ENCODE measurements at regions not wholly inside any gene's neighbourhood (a gene's known extent, or its start where the extent isn't known, plus 50 kb on each side); places are given as distances from the start of the nearest gene placed in this dataset.
"Not testable (repeated sequence)": the region's sequence is repeated elsewhere in the genome, so short reads cannot be mapped to it uniquely, and the experiment has no call there.

DNA sequence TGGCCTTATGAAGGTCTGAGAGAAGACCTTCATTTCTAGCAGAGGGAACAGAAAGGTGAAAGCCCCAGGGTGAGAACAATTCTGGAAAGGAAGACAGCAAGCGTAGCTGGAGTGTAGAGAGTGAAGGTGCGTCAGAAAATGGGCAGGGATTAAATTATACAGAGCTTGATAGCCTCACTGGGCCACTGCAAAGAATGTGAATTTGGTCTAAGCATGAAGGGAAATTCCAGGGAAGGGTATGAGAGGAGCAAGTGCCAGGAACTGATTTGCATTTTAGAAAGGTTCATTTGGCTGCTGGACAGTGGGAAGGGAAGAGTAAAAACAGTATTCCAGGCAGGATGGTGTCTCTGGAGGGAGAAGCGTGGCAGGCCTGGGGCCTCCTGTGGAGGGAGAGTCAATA lies 274.1 kb upstream of the ASIC2 start:
- Histone ChIP-seq H3K4me1 (ENCODE audit: control insufficient read depth, insufficient read depth, low read length) (no peaks in the 10 kb centered on the region), H3K4me3 (ENCODE audit: low read length) (no peak overlapping the region), H3K27ac (ENCODE audit: low read length) (no peak overlapping the region), H3K27me3 (ENCODE audit: control insufficient read depth, insufficient read depth) (no peaks in the 10 kb centered on the region), H3K9me3 (ENCODE audit: control insufficient read depth, low read length) (no peaks in the 10 kb centered on the region)
- no peak for DNase-seq
- intact Hi-C loops (cut with DNase I): no loop called here
- whole genome bisulfite sequencing: 72% methylated on average over 3 of the region's 3 CpGs
- no peak for ATAC-seq

GRCh38 chr17:33572615-33573014 lies 279.5 kb upstream of the ASIC2 start:
- no peak for DNase-seq
- intact Hi-C loops (cut with DNase I): no loop called here
- ATAC-seq: no peak
- WGBS: 66% methylated on average over 3 of the region's 3 CpGs
- Histone ChIP-seq H3K4me1 (ENCODE audit: control insufficient read depth, insufficient read depth, low read length) (no peaks in the 10 kb centered on the region), H3K9me3 (ENCODE audit: control insufficient read depth, low read length) (no peaks in the 10 kb centered on the region), H3K27ac (ENCODE audit: low read length) (no peak overlapping the region), H3K27me3 (ENCODE audit: control insufficient read depth, insufficient read depth) (no peaks in the 10 kb centered on the region), H3K4me3 (ENCODE audit: low read length) (no peak overlapping the region)

DNA sequence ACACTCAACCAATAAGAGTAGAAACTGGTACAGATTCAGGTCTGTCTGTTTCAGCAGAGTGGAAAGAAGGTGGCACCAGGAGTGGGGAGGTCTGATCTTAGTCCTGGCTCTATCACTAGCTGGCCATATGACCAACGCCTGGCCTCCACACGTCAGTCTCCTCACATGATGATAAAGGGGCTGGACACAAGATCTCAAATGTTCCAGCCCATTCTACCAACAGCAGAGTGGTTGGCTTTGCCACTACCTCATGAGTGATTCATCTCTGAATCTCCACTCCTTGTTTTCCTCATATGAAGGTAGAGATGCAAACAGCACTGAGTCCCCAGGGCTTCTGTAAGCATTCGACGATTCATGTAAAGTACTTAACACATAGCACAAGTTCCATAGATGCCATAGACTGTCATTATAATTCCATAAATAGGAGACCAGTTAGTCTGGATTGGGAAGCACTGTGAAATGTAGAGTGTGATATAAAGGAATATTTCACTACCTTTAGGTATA lies 281.9 kb upstream of the ASIC2 start:
- H3K4me1 ChIP-seq (ENCODE audit: control insufficient read depth, insufficient read depth, low read length): no peaks in the 10 kb centered on the region
- intact Hi-C loops (cut with DNase I): no loop called here
- H3K27ac ChIP-seq (ENCODE audit: low read length): no peak overlapping the region
- 54% methylated on average over 4 of the region's 4 CpGs for whole genome bisulfite sequencing
- no peak overlapping the region for H3K4me3 ChIP-seq (ENCODE audit: low read length)
- DNase-seq (no peak), ATAC-seq (no peak)
- H3K27me3 ChIP-seq (ENCODE audit: control insufficient read depth, insufficient read depth): peaks cover 4% of the 10 kb centered on the region
- no peaks in the 10 kb centered on the region for H3K9me3 ChIP-seq (ENCODE audit: control insufficient read depth, low read length)

GRCh38 chr17:33579740-33580139 lies 286.6 kb upstream of the ASIC2 start:
- 83% methylated on average over 6 of the region's 6 CpGs for WGBS
- H3K27ac ChIP-seq (ENCODE audit: low read length); H3K27me3 ChIP-seq (ENCODE audit: control insufficient read depth, insufficient read depth); H3K4me1 ChIP-seq (ENCODE audit: control insufficient read depth, insufficient read depth, low read length); H3K9me3 ChIP-seq (ENCODE audit: control insufficient read depth, low read length); intact Hi-C loops (cut with DNase I); ATAC-seq; H3K4me3 ChIP-seq (ENCODE audit: low read length); DNase-seq: not testable (repeated sequence)

GRCh38 chr17:33580215-33580614 lies 287.1 kb upstream of the ASIC2 start:
- Histone ChIP-seq H3K4me1 (ENCODE audit: control insufficient read depth, insufficient read depth, low read length) (no peaks in the 10 kb centered on the region), H3K4me3 (ENCODE audit: low read length) (no peak overlapping the region), H3K27ac (ENCODE audit: low read length) (no peak overlapping the region), H3K27me3 (ENCODE audit: control insufficient read depth, insufficient read depth) (peaks cover 4% of the 10 kb centered on the region), H3K9me3 (ENCODE audit: control insufficient read depth, low read length) (no peaks in the 10 kb centered on the region)
- DNase-seq (no peak), ATAC-seq (no peak)
- WGBS: 95% methylated on average over 3 of the region's 3 CpGs
- intact Hi-C loops (cut with DNase I): no loop called here

DNA sequence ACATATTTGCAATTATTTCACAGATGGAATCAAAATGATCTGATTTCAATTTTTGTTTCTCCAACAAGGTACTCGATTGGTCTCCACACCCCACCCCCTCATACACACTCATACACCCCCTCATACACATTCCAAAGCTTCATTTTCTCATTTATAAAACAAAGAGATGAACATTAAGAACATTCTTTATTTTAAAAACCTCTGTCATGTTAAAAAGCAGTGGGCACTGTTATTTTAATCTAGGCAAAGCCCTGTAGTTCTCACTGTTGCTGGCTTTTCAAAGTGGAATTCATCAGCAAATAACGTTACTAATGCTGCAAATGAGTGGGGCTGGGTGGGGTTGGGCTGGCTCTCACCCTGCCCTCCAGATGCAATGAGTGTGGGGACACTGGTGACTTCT lies 289.6 kb upstream of the ASIC2 start:
- intact Hi-C loops (cut with DNase I): no loop called here
- Histone ChIP-seq H3K4me1 (ENCODE audit: control insufficient read depth, insufficient read depth, low read length) (no peaks in the 10 kb centered on the region), H3K27me3 (ENCODE audit: control insufficient read depth, insufficient read depth) (peaks cover 6% of the 10 kb centered on the region), H3K9me3 (ENCODE audit: control insufficient read depth, low read length) (no peaks in the 10 kb centered on the region), H3K27ac (ENCODE audit: low read length) (no peak overlapping the region), H3K4me3 (ENCODE audit: low read length) (no peak overlapping the region)
- ATAC-seq (no peak), DNase-seq (no peak)
- WGBS: 51% methylated on average over 2 of the region's 2 CpGs

DNA sequence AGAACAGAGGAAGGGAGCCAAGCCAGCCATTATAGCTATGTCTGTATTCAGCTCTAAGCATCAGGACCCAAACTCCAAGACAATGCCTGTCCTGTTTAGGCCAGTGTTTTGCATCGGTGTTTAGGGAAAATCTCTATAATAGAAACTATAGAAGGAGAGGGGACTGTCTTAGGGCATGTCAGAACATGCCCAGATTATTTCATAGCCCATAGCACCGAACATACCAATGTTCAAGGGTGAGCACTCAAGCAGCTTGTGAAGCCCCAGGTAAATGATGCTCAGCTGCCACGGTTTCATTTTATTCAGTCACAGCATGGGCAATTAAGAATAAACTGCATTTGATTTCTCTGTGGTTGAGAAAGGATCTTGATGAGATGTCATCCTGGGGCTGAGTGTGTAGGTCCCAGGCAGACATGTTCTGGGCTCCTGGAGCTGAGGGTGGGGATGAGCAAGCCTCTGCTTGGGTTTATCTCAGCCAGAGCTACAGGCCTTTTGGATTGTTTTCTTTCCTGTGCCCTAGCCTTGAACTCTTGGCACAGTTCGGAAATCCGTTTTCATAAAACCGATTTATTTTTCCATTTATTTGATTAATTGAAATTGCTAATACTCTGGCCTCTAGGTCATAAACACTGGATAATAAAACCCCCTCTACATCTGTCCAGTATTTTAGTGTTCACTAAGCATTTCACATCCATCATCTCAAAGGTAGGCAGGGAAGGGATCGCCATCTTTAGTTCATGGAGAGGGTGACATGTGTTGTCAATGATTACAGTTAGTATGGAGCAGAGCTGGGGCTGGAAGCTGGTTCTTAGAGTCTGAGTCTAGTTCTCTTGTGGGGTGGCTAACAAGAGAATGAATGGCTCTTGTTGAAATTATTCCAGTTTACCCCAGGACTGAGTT lies 290.7 kb upstream of the ASIC2 start:
- no peak for DNase-seq
- Histone ChIP-seq H3K4me1 (ENCODE audit: control insufficient read depth, insufficient read depth, low read length) (no peaks in the 10 kb centered on the region), H3K4me3 (ENCODE audit: low read length) (no peak overlapping the region), H3K27ac (ENCODE audit: low read length) (no peak overlapping the region), H3K27me3 (ENCODE audit: control insufficient read depth, insufficient read depth) (peaks cover 3% of the 10 kb centered on the region), H3K9me3 (ENCODE audit: control insufficient read depth, low read length) (no peaks in the 10 kb centered on the region)
- 76% methylated on average over 7 of the region's 7 CpGs for WGBS
- intact Hi-C loops (cut with DNase I): no loop called here
- ATAC-seq: no peak

- H3K27ac ChIP-seq (ENCODE audit: low read length): no peak overlapping the region
- intact Hi-C loops (cut with DNase I): no loop called here
- no peak overlapping the region for H3K4me3 ChIP-seq (ENCODE audit: low read length)
- WGBS: 63% methylated on average over 4 of the region's 4 CpGs
- DNase-seq (no peak), ATAC-seq (no peak)
- no peaks in the 10 kb centered on the region for H3K4me1 ChIP-seq (ENCODE audit: control insufficient read depth, insufficient read depth, low read length)
- H3K9me3 ChIP-seq (ENCODE audit: control insufficient read depth, low read length): no peaks in the 10 kb centered on the region
- H3K27me3 ChIP-seq (ENCODE audit: control insufficient read depth, insufficient read depth): no peaks in the 10 kb centered on the region
Measured at GRCh38 chr17:33593991-33594390, 300.9 kb upstream of the ASIC2 start.

DNA sequence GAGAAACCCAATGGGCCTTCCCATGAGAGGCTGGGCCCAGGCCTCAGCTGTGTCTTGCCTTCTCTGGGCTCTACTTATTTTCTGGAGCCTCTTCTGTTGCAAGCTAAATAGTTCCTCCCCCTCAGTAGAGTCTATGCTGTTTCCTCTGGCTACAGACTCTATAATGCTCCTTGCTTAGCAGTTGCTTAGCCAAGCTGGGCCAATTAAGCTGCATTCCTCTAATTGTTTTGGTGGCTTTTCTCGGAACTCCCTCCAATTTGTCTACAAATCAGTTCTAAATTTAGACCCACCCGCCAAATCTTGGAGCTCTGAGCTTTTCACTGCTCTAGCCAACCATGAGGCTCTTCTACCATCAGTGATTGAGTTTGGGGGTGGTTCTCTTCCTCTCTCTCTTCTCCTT lies 302.7 kb upstream of the ASIC2 start:
- intact Hi-C loops (cut with DNase I): no loop called here
- H3K4me3 ChIP-seq (ENCODE audit: low read length): no peak overlapping the region
- ATAC-seq (no peak), DNase-seq (no peak)
- H3K4me1 ChIP-seq (ENCODE audit: control insufficient read depth, insufficient read depth, low read length): no peaks in the 10 kb centered on the region
- H3K27me3 ChIP-seq (ENCODE audit: control insufficient read depth, insufficient read depth): no peaks in the 10 kb centered on the region
- 32% methylated on average over 2 of the region's 2 CpGs for WGBS
- no peak overlapping the region for H3K27ac ChIP-seq (ENCODE audit: low read length)
- no peaks in the 10 kb centered on the region for H3K9me3 ChIP-seq (ENCODE audit: control insufficient read depth, low read length)

- Histone ChIP-seq H3K9me3 (ENCODE audit: control insufficient read depth, low read length) (no peaks in the 10 kb centered on the region), H3K4me1 (ENCODE audit: control insufficient read depth, insufficient read depth, low read length) (no peaks in the 10 kb centered on the region), H3K27ac (ENCODE audit: low read length) (no peak overlapping the region), H3K27me3 (ENCODE audit: control insufficient read depth, insufficient read depth) (no peaks in the 10 kb centered on the region), H3K4me3 (ENCODE audit: low read length) (no peak overlapping the region)
- ATAC-seq: no peak
- WGBS: 70% methylated on average over 3 of the region's 3 CpGs
- no peak for DNase-seq
- intact Hi-C loops (cut with DNase I): no loop called here
Measured at GRCh38 chr17:33596899-33597298, 303.8 kb upstream of the ASIC2 start.

DNA sequence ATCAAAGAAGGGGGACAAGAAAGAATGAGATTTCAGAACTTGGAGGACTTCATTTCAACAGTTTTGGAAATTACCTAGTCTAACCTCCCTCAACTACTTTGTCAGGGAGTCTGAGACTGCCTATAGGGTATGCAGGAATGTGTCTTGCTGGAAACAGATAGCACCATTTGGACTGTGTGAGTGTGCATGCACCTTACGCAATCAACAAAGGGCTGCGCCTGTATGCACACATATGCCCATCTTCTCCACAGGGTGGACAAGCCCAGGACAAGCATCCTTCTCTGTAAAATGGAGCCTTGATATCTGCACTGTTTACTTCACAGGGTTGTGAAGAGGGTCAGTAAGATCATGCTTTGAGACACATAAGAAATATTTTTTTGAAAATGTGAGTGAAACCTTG lies 305.7 kb upstream of the ASIC2 start:
- Histone ChIP-seq H3K4me3 (ENCODE audit: low read length) (no peak overlapping the region), H3K9me3 (ENCODE audit: control insufficient read depth, low read length) (no peaks in the 10 kb centered on the region), H3K27ac (ENCODE audit: low read length) (no peak overlapping the region), H3K27me3 (ENCODE audit: control insufficient read depth, insufficient read depth) (no peaks in the 10 kb centered on the region), H3K4me1 (ENCODE audit: control insufficient read depth, insufficient read depth, low read length) (peaks cover under 1% of the 10 kb centered on the region)
- WGBS: 95% methylated on average over 2 of the region's 2 CpGs
- intact Hi-C loops (cut with DNase I): no loop called here
- DNase-seq: no peak
- ATAC-seq: no peak
